Astrocyte of the cerebellum (primary cell): ENCODE measurements at regions not wholly inside any gene's neighbourhood (a gene's known extent, or its start where the extent isn't known, plus 50 kb on each side); places are given as distances from the start of the nearest gene placed in this dataset.

ENCODE experiments used
- DNase-seq: peaks from one replicate; pipeline ENCODE4 v3.0.0-alpha.2; 2011; ENCODE audit warnings: low read depth
- H3K4me3 ChIP-seq: 2 replicates; pipeline ENCODE4 v1.5.1; 2011; ENCODE audit warnings: mild to moderate bottlenecking, low read depth, low read length, moderate library complexity
- in situ Hi-C: cut with HindIII; loops from 2 replicates; pipeline ENCODE4 v1.10.0; 2017; ENCODE audit warnings: low sequenced_read_pairs
- TF ChIP-seq, protein P1 (sequence below): IDR thresholded peaks from 2 replicates; pipeline ENCODE4 v1.5.1; 2012; ENCODE audit warnings: low read length, low read depth, moderate library complexity, mild to moderate bottlenecking; ENCODE audit errors: missing control alignments

DNA sequence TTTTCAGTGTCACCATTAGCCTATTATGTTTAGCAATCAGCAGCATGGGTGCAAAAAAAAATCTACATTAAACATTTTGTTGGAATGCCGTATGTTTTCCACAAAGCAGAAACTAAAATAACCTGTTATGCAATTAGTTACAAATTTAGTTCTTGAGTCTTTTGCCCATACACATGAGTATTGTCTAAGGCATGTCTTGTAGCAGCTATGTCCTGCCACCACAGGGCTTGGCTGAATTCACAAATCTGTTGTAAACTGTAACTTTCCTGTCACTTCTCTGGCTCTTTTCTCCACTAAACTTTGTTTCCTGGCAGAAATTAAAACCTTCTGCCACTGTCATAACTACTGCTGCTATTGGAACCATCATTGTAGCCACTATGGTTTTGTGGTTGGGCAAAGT lies 277.9 kb upstream of the SPRY2 start:
- H3K4me3 ChIP-seq, result no peak overlapping the region
- in situ Hi-C loops, result no loop called here
- TF ChIP-seq, protein P1, sequence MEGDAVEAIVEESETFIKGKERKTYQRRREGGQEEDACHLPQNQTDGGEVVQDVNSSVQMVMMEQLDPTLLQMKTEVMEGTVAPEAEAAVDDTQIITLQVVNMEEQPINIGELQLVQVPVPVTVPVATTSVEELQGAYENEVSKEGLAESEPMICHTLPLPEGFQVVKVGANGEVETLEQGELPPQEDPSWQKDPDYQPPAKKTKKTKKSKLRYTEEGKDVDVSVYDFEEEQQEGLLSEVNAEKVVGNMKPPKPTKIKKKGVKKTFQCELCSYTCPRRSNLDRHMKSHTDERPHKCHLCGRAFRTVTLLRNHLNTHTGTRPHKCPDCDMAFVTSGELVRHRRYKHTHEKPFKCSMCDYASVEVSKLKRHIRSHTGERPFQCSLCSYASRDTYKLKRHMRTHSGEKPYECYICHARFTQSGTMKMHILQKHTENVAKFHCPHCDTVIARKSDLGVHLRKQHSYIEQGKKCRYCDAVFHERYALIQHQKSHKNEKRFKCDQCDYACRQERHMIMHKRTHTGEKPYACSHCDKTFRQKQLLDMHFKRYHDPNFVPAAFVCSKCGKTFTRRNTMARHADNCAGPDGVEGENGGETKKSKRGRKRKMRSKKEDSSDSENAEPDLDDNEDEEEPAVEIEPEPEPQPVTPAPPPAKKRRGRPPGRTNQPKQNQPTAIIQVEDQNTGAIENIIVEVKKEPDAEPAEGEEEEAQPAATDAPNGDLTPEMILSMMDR, result no peak
- DNase-seq, result no peak

DNA sequence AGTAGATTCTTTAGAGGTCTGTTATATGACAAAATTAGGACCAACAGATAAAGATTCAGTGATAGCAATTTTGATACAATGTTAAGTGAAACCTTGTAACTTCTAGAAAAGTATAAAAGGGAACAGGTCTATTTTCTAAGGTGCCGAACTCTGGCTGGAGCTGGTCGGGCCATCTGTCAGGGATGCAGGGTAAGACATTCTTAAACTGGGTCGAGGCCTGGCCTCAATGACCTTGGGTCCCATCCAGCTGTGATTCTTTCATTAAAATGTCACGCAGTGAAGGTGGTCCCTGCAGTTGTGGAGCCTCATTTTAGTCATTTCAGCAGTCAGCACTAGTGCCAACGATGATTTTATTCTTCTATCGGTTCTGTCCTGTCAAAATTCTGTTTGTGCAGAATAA lies 271.9 kb upstream of the SPRY2 start:
- in situ Hi-C loops, result loop anchor here (5.0 kb wide), 1 partner anchor 39 kb away; no protein-coding TSS in a partner anchor
- DNase-seq, result no peak
- TF ChIP-seq, protein P1, result no peak
- H3K4me3 ChIP-seq, result no peak overlapping the region

DNA sequence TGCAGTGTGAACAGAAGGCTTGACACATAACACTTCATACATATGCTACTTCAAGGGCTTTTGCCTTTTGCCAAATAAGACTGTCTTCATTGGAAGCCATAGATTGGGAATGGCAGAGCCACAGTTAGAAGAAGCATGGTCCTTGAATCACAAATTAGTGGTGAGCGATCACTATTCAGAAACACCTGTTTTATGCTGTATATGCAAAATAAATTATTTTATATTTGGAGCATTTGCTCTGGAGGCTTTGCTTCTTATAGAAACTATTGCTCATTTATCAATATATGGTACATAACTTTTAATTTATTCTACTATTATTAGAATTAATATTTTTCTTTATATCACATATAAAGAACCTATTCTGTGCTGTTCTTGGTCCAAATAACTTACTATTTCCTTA lies 270.4 kb upstream of the SPRY2 start:
- in situ Hi-C loops, result loop anchor here (5.0 kb wide), 1 partner anchor 41 kb away; no protein-coding TSS in a partner anchor
- H3K4me3 ChIP-seq, result no peak overlapping the region
- TF ChIP-seq, protein P1, result no peak
- DNase-seq, result no peak

DNA sequence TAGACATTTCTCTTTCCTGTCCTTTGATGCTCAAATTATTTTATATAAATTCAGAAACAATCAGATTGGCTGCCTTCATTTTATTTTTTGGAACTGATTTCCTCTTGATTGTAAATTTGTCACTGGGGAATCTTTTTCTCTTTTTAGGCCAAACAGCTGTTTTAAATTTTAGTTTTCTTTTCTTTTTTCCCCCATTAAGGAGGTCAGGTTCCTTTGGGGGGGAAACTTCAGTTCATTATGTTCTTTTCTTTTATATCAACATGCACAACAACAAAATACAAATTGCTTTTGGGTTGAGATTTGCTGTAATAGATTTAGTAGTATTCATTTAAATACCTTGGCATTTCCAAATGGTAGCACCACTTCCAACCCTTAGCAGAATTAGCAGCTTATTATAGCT lies 264.8 kb upstream of the SPRY2 start:
- no peak overlapping the region for H3K4me3 ChIP-seq
- DNase-seq, result no peak
- TF ChIP-seq, protein P1, result no peak
- in situ Hi-C loops, result no loop called here

DNA sequence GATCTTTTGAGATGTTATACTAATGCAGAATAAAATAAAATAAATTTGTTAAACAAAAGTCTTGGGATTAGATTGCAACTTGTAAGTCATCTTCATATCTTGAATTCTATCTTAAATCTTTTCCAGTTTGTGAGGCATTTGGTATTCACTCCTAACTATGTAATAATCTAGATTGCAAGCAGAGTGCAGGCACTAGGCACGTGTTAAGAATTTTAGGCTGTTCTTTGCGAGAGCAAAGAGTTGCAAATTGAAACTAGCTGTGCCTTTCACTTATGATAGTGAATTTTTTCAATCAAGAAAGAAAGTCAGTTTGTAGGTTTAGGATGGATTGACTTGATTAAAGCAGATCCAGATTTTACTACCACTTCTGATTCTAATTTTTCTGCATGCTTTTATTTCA lies 264.1 kb upstream of the SPRY2 start:
- TF ChIP-seq, protein P1, result no peak
- in situ Hi-C loops, result no loop called here
- H3K4me3 ChIP-seq, result no peak overlapping the region
- no peak for DNase-seq

DNA sequence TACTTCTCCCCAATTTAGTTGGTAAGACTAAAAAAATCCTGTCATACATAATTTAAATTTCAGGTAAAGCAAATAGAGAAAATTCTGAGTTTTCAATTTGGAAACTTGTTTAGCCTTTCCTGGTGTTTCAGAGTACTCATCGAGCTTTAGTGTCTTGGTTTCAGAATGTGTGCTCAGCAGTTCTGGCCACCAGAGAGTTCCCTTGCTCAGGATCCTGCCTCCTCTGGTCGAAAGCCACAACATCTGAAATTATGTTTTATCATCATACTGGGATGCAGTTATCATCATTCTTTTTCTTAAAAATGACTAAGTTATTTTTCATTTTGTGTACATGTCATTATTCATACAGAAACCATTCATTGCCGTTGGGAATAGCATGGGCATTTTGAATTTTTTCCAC lies 263.2 kb upstream of the SPRY2 start:
- TF ChIP-seq, protein P1, result no peak
- no peak for DNase-seq
- no peak overlapping the region for H3K4me3 ChIP-seq
- in situ Hi-C loops, result no loop called here

DNA sequence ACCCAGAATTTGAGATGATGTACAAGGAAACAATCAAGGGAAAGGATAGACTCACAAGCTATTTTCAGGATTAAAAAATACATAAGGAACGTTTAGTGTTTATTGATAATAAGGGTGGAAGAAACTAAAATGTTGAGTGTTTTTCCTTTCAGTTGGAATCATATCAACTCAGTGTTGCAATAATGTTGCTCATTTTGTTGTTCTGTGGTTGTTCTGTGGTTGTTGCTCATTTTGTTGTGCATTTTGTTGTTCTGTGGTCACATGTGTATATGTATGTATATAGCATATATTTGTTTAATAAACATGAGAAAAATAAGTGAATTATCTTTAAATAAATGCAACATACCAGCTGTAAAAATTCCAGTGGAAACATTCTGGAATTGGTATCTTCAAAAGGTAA lies 262.4 kb upstream of the SPRY2 start:
- TF ChIP-seq, protein P1, result no peak
- H3K4me3 ChIP-seq, result no peak overlapping the region
- in situ Hi-C loops, result no loop called here
- DNase-seq, result no peak
